ENCODE measurements at regions not wholly inside any gene's neighbourhood (a gene's known extent, or its start where the extent isn't known, plus 50 kb on each side); places are given as distances from the start of the nearest gene placed in this dataset.

DNA sequence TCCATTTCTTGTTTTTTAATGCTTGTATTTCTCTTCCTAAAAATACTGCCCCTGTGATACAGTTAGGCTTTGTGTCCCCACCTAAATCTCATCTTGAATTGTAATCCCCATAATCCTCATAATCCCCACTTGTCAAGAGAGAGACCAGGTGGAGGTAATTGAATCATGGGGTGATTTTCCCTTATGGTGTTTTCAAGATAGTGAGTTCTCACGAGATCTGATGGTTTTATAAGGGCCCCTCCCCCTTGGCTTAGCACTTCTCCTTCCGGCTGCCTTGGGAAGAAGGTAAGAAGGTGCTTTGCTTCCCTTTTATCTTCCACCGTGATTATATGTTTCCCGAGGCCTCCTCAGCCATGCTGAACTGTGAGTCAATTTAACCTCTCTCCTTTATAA, 227.4 kb downstream of the MAN2A1 start:
- 55% methylated on average over 4 of the region's 4 CpGs for WGBS (ENCODE audit: missing lambda C conversion rate)
- POLR2A ChIA-PET = no interaction called here
- TF ChIP-seq ESRRA (IDR thresholded peaks at IDR 0.05; ENCODE audit: borderline replicate concordance, low read length) (no peak), FOSL2 (IDR thresholded peaks at IDR 0.05) (no peak), FOSL2 (CRISPR knock-in tag; IDR thresholded peaks at IDR 0.05) (no peak), SREBF2 (IDR thresholded peaks at IDR 0.05) (no peak), JUNB (IDR thresholded peaks at IDR 0.05) (no peak), TP53 (CRISPR knock-in tag; IDR thresholded peaks at IDR 0.05) (no peak), FOXS1 (CRISPR knock-in tag; IDR thresholded peaks at IDR 0.05) (no peak), MYC (IDR thresholded peaks at IDR 0.05; ENCODE audit: borderline replicate concordance, low read length) (no peak), EHF (CRISPR knock-in tag; IDR thresholded peaks at IDR 0.05) (no peak), GATA3 (IDR thresholded peaks at IDR 0.05; ENCODE audit: borderline replicate concordance) (no peak), HOXB13 (CRISPR knock-in tag; IDR thresholded peaks at IDR 0.05; ENCODE audit: low read depth) (no peak), MAZ (IDR thresholded peaks at IDR 0.05; ENCODE audit: borderline replicate concordance, low read depth, low read length) (no peak)
- TF ChIP-seq, protein P1, sequence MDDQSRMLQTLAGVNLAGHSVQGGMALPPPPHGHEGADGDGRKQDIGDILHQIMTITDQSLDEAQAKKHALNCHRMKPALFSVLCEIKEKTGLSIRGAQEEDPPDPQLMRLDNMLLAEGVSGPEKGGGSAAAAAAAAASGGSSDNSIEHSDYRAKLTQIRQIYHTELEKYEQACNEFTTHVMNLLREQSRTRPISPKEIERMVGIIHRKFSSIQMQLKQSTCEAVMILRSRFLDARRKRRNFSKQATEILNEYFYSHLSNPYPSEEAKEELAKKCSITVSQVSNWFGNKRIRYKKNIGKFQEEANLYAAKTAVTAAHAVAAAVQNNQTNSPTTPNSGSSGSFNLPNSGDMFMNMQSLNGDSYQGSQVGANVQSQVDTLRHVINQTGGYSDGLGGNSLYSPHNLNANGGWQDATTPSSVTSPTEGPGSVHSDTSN (IDR thresholded peaks at IDR 0.05) = no peak
- TF ChIP-seq, protein P2, sequence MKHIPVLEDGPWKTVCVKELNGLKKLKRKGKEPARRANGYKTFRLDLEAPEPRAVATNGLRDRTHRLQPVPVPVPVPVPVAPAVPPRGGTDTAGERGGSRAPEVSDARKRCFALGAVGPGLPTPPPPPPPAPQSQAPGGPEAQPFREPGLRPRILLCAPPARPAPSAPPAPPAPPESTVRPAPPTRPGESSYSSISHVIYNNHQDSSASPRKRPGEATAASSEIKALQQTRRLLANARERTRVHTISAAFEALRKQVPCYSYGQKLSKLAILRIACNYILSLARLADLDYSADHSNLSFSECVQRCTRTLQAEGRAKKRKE (CRISPR knock-in tag; IDR thresholded peaks at IDR 0.05; ENCODE audit: low read depth) = no peak
- TF ChIP-seq, protein P3, sequence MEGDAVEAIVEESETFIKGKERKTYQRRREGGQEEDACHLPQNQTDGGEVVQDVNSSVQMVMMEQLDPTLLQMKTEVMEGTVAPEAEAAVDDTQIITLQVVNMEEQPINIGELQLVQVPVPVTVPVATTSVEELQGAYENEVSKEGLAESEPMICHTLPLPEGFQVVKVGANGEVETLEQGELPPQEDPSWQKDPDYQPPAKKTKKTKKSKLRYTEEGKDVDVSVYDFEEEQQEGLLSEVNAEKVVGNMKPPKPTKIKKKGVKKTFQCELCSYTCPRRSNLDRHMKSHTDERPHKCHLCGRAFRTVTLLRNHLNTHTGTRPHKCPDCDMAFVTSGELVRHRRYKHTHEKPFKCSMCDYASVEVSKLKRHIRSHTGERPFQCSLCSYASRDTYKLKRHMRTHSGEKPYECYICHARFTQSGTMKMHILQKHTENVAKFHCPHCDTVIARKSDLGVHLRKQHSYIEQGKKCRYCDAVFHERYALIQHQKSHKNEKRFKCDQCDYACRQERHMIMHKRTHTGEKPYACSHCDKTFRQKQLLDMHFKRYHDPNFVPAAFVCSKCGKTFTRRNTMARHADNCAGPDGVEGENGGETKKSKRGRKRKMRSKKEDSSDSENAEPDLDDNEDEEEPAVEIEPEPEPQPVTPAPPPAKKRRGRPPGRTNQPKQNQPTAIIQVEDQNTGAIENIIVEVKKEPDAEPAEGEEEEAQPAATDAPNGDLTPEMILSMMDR (IDR thresholded peaks at IDR 0.05) = no peak
- no peak for ATAC-seq
- DNase-seq (ENCODE audit: low read depth in 1 of 2, low spot score in 1 of 2) = no peak
- no peaks in the 10 kb centered on the region for H3K4me1 ChIP-seq
- FAIRE-seq = no peak
- H3K4me2 ChIP-seq = no peak overlapping the region
- H3K27ac ChIP-seq = no peak overlapping the region
- CTCF ChIA-PET = no interaction called here
- no peak overlapping the region for H3K4me3 ChIP-seq
- no peaks in the 10 kb centered on the region for H3K9me3 ChIP-seq

DNA sequence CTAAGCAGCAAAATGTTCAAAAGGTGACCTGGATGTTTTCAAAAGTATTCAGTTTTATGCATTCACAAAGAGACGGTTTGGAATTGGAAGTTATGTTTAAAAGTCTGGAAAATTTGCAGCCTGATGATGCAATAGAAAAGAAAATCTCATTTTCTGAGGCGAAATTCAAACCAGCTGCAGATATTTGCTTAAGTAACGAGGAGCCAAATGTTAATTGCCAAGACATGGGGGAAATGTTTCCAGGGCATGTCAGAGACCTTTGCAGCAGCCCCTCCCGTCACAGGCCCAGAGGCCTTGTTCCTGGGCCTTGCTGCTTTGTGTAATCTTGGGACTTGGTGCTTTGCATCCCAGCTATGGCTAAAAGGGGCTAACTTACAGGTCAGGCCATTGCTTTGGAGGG, 228.2 kb downstream of the MAN2A1 start:
- CTCF ChIA-PET = no interaction called here

DNA sequence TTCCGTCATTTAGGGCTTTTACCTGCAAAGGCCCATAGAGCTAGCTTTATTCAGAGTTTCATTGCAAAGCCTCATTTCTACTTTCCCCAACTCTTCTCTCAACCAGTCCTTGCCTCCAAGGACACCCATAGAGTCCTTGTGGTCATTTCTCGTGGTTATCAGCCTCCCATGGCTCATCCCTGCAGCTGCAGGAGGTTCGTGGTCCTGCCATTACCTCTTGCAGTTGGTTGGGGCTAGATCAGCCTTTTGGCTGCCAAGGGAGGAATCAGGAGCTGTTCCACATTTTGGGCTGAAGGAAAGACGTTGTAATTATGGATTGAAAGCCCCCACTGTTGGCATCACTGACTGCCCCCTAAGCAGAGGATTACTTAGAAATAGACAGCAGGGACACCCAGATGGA, 231.0 kb downstream of the MAN2A1 start:
- Histone ChIP-seq H3K27ac (no peak overlapping the region), H3K4me3 (no peak overlapping the region), H3K4me1 (no peaks in the 10 kb centered on the region), H3K4me2 (no peak overlapping the region), H3K9me3 (no peaks in the 10 kb centered on the region)
- 37% methylated on average over 3 of the region's 4 CpGs for WGBS (ENCODE audit: missing lambda C conversion rate)
- ChIA-PET CTCF (interaction anchor here (1.2 kb wide), 1 partner anchor 232 kb away, joined by 4 read pairs; no protein-coding TSS in a partner anchor), POLR2A (no interaction called here)
- ATAC-seq = no peak
- DNase-seq (ENCODE audit: low read depth in 1 of 2, low spot score in 1 of 2) = no peak
- FAIRE-seq = no peak
- TF ChIP-seq GATA3 (IDR thresholded peaks at IDR 0.05; ENCODE audit: borderline replicate concordance) (no peak), HOXB5 (CRISPR knock-in tag; IDR thresholded peaks at IDR 0.05) (no peak), ESRRA (IDR thresholded peaks at IDR 0.05; ENCODE audit: borderline replicate concordance, low read length) (no peak), PHF8 (IDR thresholded peaks at IDR 0.05; ENCODE audit: borderline replicate concordance, low read depth) (no peak), CHD2 (IDR thresholded peaks at IDR 0.05; ENCODE audit: low read length, partially characterized antibody) (no peak)
- TF ChIP-seq, protein P3 (IDR thresholded peaks at IDR 0.05) = no peak
- TF ChIP-seq, protein P4, sequence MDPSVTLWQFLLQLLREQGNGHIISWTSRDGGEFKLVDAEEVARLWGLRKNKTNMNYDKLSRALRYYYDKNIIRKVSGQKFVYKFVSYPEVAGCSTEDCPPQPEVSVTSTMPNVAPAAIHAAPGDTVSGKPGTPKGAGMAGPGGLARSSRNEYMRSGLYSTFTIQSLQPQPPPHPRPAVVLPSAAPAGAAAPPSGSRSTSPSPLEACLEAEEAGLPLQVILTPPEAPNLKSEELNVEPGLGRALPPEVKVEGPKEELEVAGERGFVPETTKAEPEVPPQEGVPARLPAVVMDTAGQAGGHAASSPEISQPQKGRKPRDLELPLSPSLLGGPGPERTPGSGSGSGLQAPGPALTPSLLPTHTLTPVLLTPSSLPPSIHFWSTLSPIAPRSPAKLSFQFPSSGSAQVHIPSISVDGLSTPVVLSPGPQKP (IDR thresholded peaks at IDR 0.05; ENCODE audit: low read depth, low read length) = no peak
- TF ChIP-seq, protein P5, sequence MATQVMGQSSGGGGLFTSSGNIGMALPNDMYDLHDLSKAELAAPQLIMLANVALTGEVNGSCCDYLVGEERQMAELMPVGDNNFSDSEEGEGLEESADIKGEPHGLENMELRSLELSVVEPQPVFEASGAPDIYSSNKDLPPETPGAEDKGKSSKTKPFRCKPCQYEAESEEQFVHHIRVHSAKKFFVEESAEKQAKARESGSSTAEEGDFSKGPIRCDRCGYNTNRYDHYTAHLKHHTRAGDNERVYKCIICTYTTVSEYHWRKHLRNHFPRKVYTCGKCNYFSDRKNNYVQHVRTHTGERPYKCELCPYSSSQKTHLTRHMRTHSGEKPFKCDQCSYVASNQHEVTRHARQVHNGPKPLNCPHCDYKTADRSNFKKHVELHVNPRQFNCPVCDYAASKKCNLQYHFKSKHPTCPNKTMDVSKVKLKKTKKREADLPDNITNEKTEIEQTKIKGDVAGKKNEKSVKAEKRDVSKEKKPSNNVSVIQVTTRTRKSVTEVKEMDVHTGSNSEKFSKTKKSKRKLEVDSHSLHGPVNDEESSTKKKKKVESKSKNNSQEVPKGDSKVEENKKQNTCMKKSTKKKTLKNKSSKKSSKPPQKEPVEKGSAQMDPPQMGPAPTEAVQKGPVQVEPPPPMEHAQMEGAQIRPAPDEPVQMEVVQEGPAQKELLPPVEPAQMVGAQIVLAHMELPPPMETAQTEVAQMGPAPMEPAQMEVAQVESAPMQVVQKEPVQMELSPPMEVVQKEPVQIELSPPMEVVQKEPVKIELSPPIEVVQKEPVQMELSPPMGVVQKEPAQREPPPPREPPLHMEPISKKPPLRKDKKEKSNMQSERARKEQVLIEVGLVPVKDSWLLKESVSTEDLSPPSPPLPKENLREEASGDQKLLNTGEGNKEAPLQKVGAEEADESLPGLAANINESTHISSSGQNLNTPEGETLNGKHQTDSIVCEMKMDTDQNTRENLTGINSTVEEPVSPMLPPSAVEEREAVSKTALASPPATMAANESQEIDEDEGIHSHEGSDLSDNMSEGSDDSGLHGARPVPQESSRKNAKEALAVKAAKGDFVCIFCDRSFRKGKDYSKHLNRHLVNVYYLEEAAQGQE (IDR thresholded peaks at IDR 0.05) = no peak

More for the DNA sequence above, 228.2 kb downstream of the MAN2A1 start:
- Histone ChIP-seq H3K4me1 (no peaks in the 10 kb centered on the region), H3K9me3 (no peaks in the 10 kb centered on the region), H3K4me3 (no peak overlapping the region), H3K27ac (no peak overlapping the region), H3K4me2 (no peak overlapping the region)
- DNase-seq (ENCODE audit: low read depth in 1 of 2, low spot score in 1 of 2) (no peak), FAIRE-seq (no peak), ATAC-seq (no peak)
- TF ChIP-seq RARB (CRISPR knock-in tag; IDR thresholded peaks at IDR 0.05) = no peak
- TF ChIP-seq, protein P6, sequence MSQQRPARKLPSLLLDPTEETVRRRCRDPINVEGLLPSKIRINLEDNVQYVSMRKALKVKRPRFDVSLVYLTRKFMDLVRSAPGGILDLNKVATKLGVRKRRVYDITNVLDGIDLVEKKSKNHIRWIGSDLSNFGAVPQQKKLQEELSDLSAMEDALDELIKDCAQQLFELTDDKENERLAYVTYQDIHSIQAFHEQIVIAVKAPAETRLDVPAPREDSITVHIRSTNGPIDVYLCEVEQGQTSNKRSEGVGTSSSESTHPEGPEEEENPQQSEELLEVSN (IDR thresholded peaks at IDR 0.05; ENCODE audit: borderline replicate concordance, low read depth) = no peak
- no peak for TF ChIP-seq HOXA7 (CRISPR knock-in tag; IDR thresholded peaks at IDR 0.05)
- TF ChIP-seq CEBPB (IDR thresholded peaks at IDR 0.05) = no peak
- no peak for TF ChIP-seq MYC (IDR thresholded peaks at IDR 0.05; ENCODE audit: borderline replicate concordance, low read length)
- POLR2A ChIA-PET = no interaction called here
- WGBS (ENCODE audit: missing lambda C conversion rate) = 34% methylated on average over 4 of the region's 4 CpGs
